PFSK-1 (cell line): ENCODE measurements at regions not wholly inside any gene's neighbourhood (a gene's known extent, or its start where the extent isn't known, plus 50 kb on each side); places are given as distances from the start of the nearest gene placed in this dataset.

Experiments used
- FOXP2 ChIP-seq: optimal IDR thresholded peaks from 2 replicates; pipeline ENCODE3; 2011; ENCODE audit warnings: borderline replicate concordance, control low read depth, inconsistent platforms; ENCODE audit not compliant: insufficient read depth; ENCODE audit errors: extremely low read length, extremely low read depth
- POLR2AphosphoS5 ChIP-seq: IDR thresholded peaks from 2 replicates; pipeline ENCODE4 v1.6.1; 2012; ENCODE audit warnings: low read depth, mild to moderate bottlenecking, control low read depth, low read length, moderate library complexity
- REST ChIP-seq, 2 experiments: IDR thresholded peaks; 2 replicates each; pipeline versions ENCODE4 v1.6.1 to v1.8.0; 2011 to 2012; ENCODE audit warnings: low read depth in 2 of 2, low read length in 2 of 2, control low read depth in 1 of 2, inconsistent platforms in 1 of 2, mild to moderate bottlenecking in 1 of 2, moderate library complexity in 1 of 2; ENCODE audit not compliant: insufficient read depth in 1 of 2
- SIN3A ChIP-seq: IDR thresholded peaks from 2 replicates; pipeline ENCODE4 v1.6.1; 2012; ENCODE audit warnings: mild to moderate bottlenecking, low read length, moderate library complexity, borderline replicate concordance; ENCODE audit not compliant: insufficient read depth
- TAF1 ChIP-seq: IDR thresholded peaks from 2 replicates; pipeline ENCODE4 v1.6.1; 2012; ENCODE audit warnings: low read length, control low read depth, borderline replicate concordance; ENCODE audit not compliant: insufficient read depth

- TF ChIP-seq SIN3A (no peak), FOXP2 (no peak), TAF1 (no peak), REST (IDR thresholded peaks at IDR 0.05; ENCODE audit: insufficient read depth in 1 of 2, low read depth in 2 of 2, low read length in 2 of 2) (no peak)
Observed at GRCh38 chr10:124206616-124207015, 113.2 kb upstream of the CHST15 start.

- TF ChIP-seq POLR2AphosphoS5 (no peak), SIN3A (no peak)
Observed at GRCh38 chr10:124205432-124205831, 112.0 kb upstream of the CHST15 start.

- TF ChIP-seq REST (IDR thresholded peaks at IDR 0.05; ENCODE audit: insufficient read depth in 1 of 2, low read depth in 2 of 2, low read length in 2 of 2): no peak
- TF ChIP-seq POLR2AphosphoS5: no peak
- no peak for TF ChIP-seq TAF1
- no peak for TF ChIP-seq FOXP2
- no peak for TF ChIP-seq SIN3A
Observed at GRCh38 chr10:124204726-124205125, 111.3 kb upstream of the CHST15 start.

GRCh38 chr10:124200011-124200410 is 106.6 kb upstream of the CHST15 start:
- TF ChIP-seq POLR2AphosphoS5 (no peak), FOXP2 (no peak), SIN3A (no peak), REST (IDR thresholded peaks at IDR 0.05; ENCODE audit: insufficient read depth in 1 of 2, low read depth in 2 of 2, low read length in 2 of 2) (no peak), TAF1 (no peak)

GRCh38 chr10:124198871-124199270 is 105.5 kb upstream of the CHST15 start:
- TF ChIP-seq TAF1 (no peak), SIN3A (no peak), REST (IDR thresholded peaks at IDR 0.05; ENCODE audit: insufficient read depth in 1 of 2, low read depth in 2 of 2, low read length in 2 of 2) (no peak), FOXP2 (no peak), POLR2AphosphoS5 (no peak)
